ENCODE measurements at regions not wholly inside any gene's neighbourhood (a gene's known extent, or its start where the extent isn't known, plus 50 kb on each side); places are given as distances from the start of the nearest gene placed in this dataset.

- no peak for TF ChIP-seq EZH2 (IDR thresholded peaks at IDR 0.05; ENCODE audit: borderline replicate concordance, low read depth, low read length, poor library complexity, severe bottlenecking)
- TF ChIP-seq CTCF (conservative IDR thresholded peaks at IDR 0.05; ENCODE audit: low read depth, low read length): no peak
These were observed 81.4 kb upstream of the DYNLRB2 start for GRCh38 chr16:80459331-80459777.
